MM.1S (cell line): ENCODE measurements at regions not wholly inside any gene's neighbourhood (a gene's known extent, or its start where the extent isn't known, plus 50 kb on each side); places are given as distances from the start of the nearest gene placed in this dataset.

Experiments
- DNase-seq: peaks from one replicate; pipeline ENCODE4 v3.0.0-alpha.2; 2015
- H2AFZ ChIP-seq: fragments of 300-600 bp; sonication (generic); 2 replicates; pipeline ENCODE4 v1.6.0; 2016; ENCODE audit warnings: antibody characterized with exemption, low read length
- H3F3A ChIP-seq: fragments of 300-600 bp; sonication (generic); 2 replicates; pipeline ENCODE4 v1.6.1; 2016; ENCODE audit warnings: mild to moderate bottlenecking, antibody characterized with exemption, low read length, moderate library complexity, mixed read lengths; ENCODE audit not compliant: insufficient read depth
- H3K27ac ChIP-seq: fragments of 300-600 bp; sonication (generic); 2 replicates; pipeline ENCODE4 v1.5.1; 2016; ENCODE audit warnings: mild to moderate bottlenecking, low read length
- H3K27me3 ChIP-seq: fragments of 300-600 bp; sonication (generic); replicated peaks from 2 replicates; pipeline ENCODE4 v1.6.0; 2016; ENCODE audit warnings: low read length; ENCODE audit not compliant: insufficient read depth
- H3K36me3 ChIP-seq: fragments of 300-600 bp; sonication (generic); replicated peaks from 2 replicates; pipeline ENCODE4 v1.6.1; 2016; ENCODE audit warnings: mild to moderate bottlenecking, low read length, mixed read lengths; ENCODE audit not compliant: insufficient read depth
- H3K4me1 ChIP-seq: fragments of 300-600 bp; sonication (generic); 2 replicates; pipeline ENCODE4 v1.6.1; 2016; ENCODE audit warnings: low read length, mixed read lengths
- H3K4me2 ChIP-seq: fragments of 300-600 bp; sonication (generic); 2 replicates; pipeline ENCODE4 v1.6.0; 2016; ENCODE audit warnings: low read depth, low read length
- H3K4me3 ChIP-seq: fragments of 300-600 bp; sonication (generic); 2 replicates; pipeline ENCODE4 v1.5.1; 2016; ENCODE audit warnings: low read length, mixed read lengths
- H3K79me2 ChIP-seq: fragments of 300-600 bp; sonication (generic); 2 replicates; pipeline ENCODE4 v1.6.1; 2016; ENCODE audit warnings: mixed run types, low read length, mixed read lengths
- H3K9ac ChIP-seq: fragments of 300-600 bp; sonication (generic); 2 replicates; pipeline ENCODE4 v1.6.1; 2016; ENCODE audit warnings: low read length, mixed read lengths
- H3K9me2 ChIP-seq: fragments of 300-600 bp; sonication (generic); replicated peaks from 2 replicates; pipeline ENCODE4 v1.6.1; 2016; ENCODE audit warnings: mild to moderate bottlenecking, low read length, mixed read lengths; ENCODE audit not compliant: insufficient read depth
- H3K9me3 ChIP-seq: fragments of 300-600 bp; sonication (generic); replicated peaks from 2 replicates; pipeline ENCODE4 v1.6.1; 2016; ENCODE audit warnings: mild to moderate bottlenecking, low read length, mixed read lengths; ENCODE audit not compliant: insufficient read depth
- H4K20me1 ChIP-seq: fragments of 300-600 bp; sonication (generic); 2 replicates; pipeline ENCODE4 v1.6.1; 2016; ENCODE audit warnings: mild to moderate bottlenecking, low read length, moderate library complexity, mixed read lengths; ENCODE audit not compliant: insufficient read depth
- CTCF ChIP-seq: fragments of 300-600 bp; sonication (generic); IDR thresholded peaks from 2 replicates; pipeline ENCODE4 v1.5.1; 2016; ENCODE audit warnings: antibody characterized with exemption, low read length, mixed read lengths
- EZH2 ChIP-seq: fragments of 300-600 bp; sonication (generic); optimal IDR thresholded peaks from 2 replicates; pipeline ENCODE3; 2017; ENCODE audit warnings: low read depth, mild to moderate bottlenecking, antibody characterized with exemption, low read length, mixed read lengths
- EZH2phosphoT487 ChIP-seq: fragments of 300-600 bp; sonication (generic); IDR thresholded peaks from 2 replicates; pipeline ENCODE4 v1.6.1; 2018; ENCODE audit warnings: antibody characterized with exemption, low read length

GRCh38 chr6:10128721-10129120 lies 286.2 kb downstream of the TFAP2A start:
- Histone ChIP-seq H4K20me1 (no peaks in the 10 kb centered on the region), H3K4me2 (no peak overlapping the region), H3K9me2 (no peaks in the 10 kb centered on the region), H3K4me1 (no peaks in the 10 kb centered on the region), H3K4me3 (no peak overlapping the region), H3K79me2 (no peaks in the 10 kb centered on the region), H3K27ac (no peak overlapping the region), H3K9me3 (no peaks in the 10 kb centered on the region), H3K9ac (no peak overlapping the region), H3K36me3 (no peaks in the 10 kb centered on the region), H2AFZ (no peak overlapping the region), H3F3A (no peaks in the 10 kb centered on the region), H3K27me3 (no peaks in the 10 kb centered on the region)
- TF ChIP-seq CTCF = no peak
- no peak for TF ChIP-seq EZH2phosphoT487
- TF ChIP-seq EZH2 = no peak
- no peak for DNase-seq

- Histone ChIP-seq H3K79me2 (no peaks in the 10 kb centered on the region), H4K20me1 (no peaks in the 10 kb centered on the region), H3K4me2 (no peak overlapping the region), H2AFZ (no peak overlapping the region), H3K9me2 (no peaks in the 10 kb centered on the region), H3K9ac (no peak overlapping the region), H3F3A (no peaks in the 10 kb centered on the region), H3K27ac (no peak overlapping the region), H3K36me3 (no peaks in the 10 kb centered on the region), H3K4me3 (no peak overlapping the region), H3K9me3 (no peaks in the 10 kb centered on the region), H3K27me3 (no peaks in the 10 kb centered on the region), H3K4me1 (no peaks in the 10 kb centered on the region)
- DNase-seq = no peak
- TF ChIP-seq EZH2 (no peak), EZH2phosphoT487 (no peak), CTCF (no peak)
Observed at GRCh38 chr6:10122164-10122563, 292.7 kb downstream of the TFAP2A start.

GRCh38 chr6:10112871-10113549 lies 301.9 kb downstream of the TFAP2A start:
- Histone ChIP-seq H4K20me1 (no peaks in the 10 kb centered on the region), H3K9me2 (no peaks in the 10 kb centered on the region), H3K4me2 (no peak overlapping the region), H3K9me3 (no peaks in the 10 kb centered on the region), H3K9ac (no peak overlapping the region), H3K27ac (no peak overlapping the region), H3K4me3 (no peak overlapping the region), H3K36me3 (no peaks in the 10 kb centered on the region), H3K4me1 (no peaks in the 10 kb centered on the region), H3K79me2 (no peaks in the 10 kb centered on the region), H3F3A (no peaks in the 10 kb centered on the region), H2AFZ (no peak overlapping the region), H3K27me3 (no peaks in the 10 kb centered on the region)
- TF ChIP-seq CTCF (no peak), EZH2 (no peak), EZH2phosphoT487 (no peak)
- no peak for DNase-seq
